ENCODE measurements at regions not wholly inside any gene's neighbourhood (a gene's known extent, or its start where the extent isn't known, plus 50 kb on each side); places are given as distances from the start of the nearest gene placed in this dataset.
"Not testable (repeated sequence)": the region's sequence is repeated elsewhere in the genome, so short reads cannot be mapped to it uniquely, and the experiment has no call there.

GRCh38 chr12:67091678-67092077 lies 177.5 kb upstream of the CAND1 start:
- Mint-ChIP-seq H3K36me3 (no peaks in the 10 kb centered on the region), H3K27ac (no peak overlapping the region), H3K4me1 (ENCODE audit: low read depth in 2 of 2) (no peaks in the 10 kb centered on the region), H3K9me3 (peaks cover 5% of the 10 kb centered on the region), H3K4me3 (no peak overlapping the region), H3K27me3 (peaks cover 20 to 46% of the 10 kb centered on the region in 2 donors)
- ATAC-seq = no peak
- no peak for DNase-seq (ENCODE audit: low spot score)

DNA sequence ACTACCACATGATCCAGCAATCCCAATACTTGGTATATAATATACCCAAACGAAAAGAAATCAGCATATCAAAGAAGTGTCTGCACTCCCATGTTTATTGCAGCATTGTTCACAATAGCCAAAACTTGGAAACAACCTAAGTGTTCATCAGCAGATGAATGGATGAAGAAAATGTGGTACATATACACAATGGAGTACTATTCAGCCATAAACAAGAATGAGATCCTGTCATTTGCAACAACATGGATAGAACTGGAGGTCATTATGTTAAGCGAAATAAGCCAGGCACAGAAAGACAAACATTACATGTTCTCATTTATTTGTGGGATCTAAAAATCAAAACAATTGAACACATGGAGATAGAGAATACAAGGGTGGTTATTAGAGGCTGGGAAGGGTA lies 176.2 kb upstream of the CAND1 start:
- H3K4me3 Mint-ChIP-seq; ATAC-seq; DNase-seq (ENCODE audit: low spot score); H3K36me3 Mint-ChIP-seq; H3K9me3 Mint-ChIP-seq; H3K4me1 Mint-ChIP-seq (ENCODE audit: low read depth in 2 of 2); H3K27ac Mint-ChIP-seq: not testable (repeated sequence)
- H3K27me3 Mint-ChIP-seq = peaks cover 20 to 46% of the 10 kb centered on the region in 2 donors

GRCh38 chr12:67096533-67097318 lies 172.4 kb upstream of the CAND1 start:
- Mint-ChIP-seq H3K4me3 (no peak overlapping the region), H3K27me3 (peaks cover 21% of the 10 kb centered on the region in 2 donors), H3K9me3 (peaks cover 5% of the 10 kb centered on the region), H3K27ac (no peak overlapping the region), H3K36me3 (no peaks in the 10 kb centered on the region), H3K4me1 (ENCODE audit: low read depth in 2 of 2) (no peaks in the 10 kb centered on the region)
- DNase-seq (ENCODE audit: low spot score) (no peak), ATAC-seq (no peak)

DNA sequence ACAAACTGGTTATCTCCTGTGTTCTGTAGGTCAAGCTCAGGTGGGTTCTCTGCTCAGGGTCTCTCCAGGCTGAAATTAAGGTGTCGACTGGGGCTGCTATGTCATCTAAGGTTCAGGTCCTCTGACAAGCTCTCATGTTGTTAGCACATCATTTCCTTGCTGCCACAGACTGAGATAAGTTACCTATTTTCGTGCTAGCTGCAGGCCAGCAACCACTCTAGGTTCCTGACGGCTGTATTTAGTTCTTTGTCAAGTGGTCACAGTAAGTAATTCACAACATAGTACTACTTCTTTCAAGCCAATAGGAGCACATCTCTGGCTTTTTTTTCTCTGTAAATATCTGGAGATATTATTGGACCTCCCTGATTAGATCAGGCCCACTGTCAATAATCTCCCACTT lies 169.3 kb upstream of the CAND1 start:
- peaks cover 19 to 24% of the 10 kb centered on the region in 2 donors for H3K27me3 Mint-ChIP-seq
- H3K4me3 Mint-ChIP-seq = no peak overlapping the region
- peaks cover 4% of the 10 kb centered on the region for H3K9me3 Mint-ChIP-seq
- ATAC-seq (no peak), DNase-seq (ENCODE audit: low spot score) (no peak)
- no peaks in the 10 kb centered on the region for H3K36me3 Mint-ChIP-seq
- no peak overlapping the region for H3K27ac Mint-ChIP-seq
- H3K4me1 Mint-ChIP-seq (ENCODE audit: low read depth in 2 of 2) = no peaks in the 10 kb centered on the region

GRCh38 chr12:67103521-67103920 lies 165.6 kb upstream of the CAND1 start:
- H3K27me3 Mint-ChIP-seq = peaks cover 26 to 37% of the 10 kb centered on the region in 2 donors
- peaks cover 15% of the 10 kb centered on the region for H3K36me3 Mint-ChIP-seq
- H3K4me1 Mint-ChIP-seq (ENCODE audit: low read depth in 2 of 2) = no peaks in the 10 kb centered on the region
- DNase-seq (ENCODE audit: low spot score) = no peak
- no peak overlapping the region for H3K27ac Mint-ChIP-seq
- H3K4me3 Mint-ChIP-seq = no peak overlapping the region
- peaks cover 23% of the 10 kb centered on the region for H3K9me3 Mint-ChIP-seq
- ATAC-seq = no peak

DNA sequence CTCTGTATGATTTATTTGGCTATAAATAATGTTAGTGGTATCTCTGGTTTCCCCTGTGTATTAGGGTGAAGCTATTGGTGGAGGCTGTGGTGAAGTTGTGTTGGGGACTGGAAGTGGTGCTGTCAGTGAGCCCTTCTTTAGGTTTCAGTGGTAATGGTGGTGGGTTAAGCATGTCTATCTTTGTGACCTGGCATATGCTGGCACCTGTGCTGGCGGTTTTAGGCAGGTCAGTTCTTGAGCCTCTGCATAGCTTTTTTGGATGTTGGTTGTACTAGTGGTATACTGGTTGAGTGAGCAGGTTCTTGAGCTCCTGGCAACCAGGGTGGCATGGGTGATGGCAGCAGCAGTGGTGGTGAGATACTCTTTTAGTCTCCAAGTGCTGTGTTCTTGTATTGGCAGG lies 161.9 kb upstream of the CAND1 start:
- Mint-ChIP-seq H3K4me1 (ENCODE audit: low read depth in 2 of 2) (no peaks in the 10 kb centered on the region), H3K27ac (no peak overlapping the region), H3K4me3 (no peak overlapping the region), H3K9me3 (peaks cover 23% of the 10 kb centered on the region), H3K36me3 (peaks cover 15% of the 10 kb centered on the region), H3K27me3 (peaks cover 19 to 43% of the 10 kb centered on the region in 2 donors)
- ATAC-seq (no peak), DNase-seq (ENCODE audit: low spot score) (no peak)

DNA sequence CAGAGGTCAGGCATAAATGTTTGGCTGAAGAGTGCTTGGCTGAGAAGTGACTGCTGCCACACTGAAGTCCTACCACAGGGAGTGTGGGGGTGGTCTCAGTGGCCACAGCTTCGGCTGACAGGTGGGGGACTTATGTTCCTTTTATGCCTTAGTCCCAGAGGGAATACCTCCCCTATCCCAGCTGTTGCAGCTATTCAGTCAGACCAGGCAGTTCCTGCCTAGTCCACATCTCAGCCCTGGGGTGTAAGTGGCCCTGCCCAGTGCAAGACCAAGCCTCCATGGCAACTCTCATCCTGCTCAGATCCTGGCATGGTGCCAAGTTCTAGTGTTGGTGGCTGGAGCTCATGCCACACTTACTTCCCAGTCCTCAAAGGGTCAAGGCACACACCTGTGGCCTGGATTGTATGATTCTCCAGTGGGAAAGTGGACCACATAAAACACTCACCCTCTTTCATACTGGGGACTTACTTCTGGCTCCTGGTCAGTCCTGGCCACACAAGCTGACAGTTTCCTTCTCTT lies 161.3 kb upstream of the CAND1 start:
- peaks cover 23% of the 10 kb centered on the region for H3K9me3 Mint-ChIP-seq
- H3K36me3 Mint-ChIP-seq = peaks cover 15% of the 10 kb centered on the region
- DNase-seq (ENCODE audit: low spot score) = no peak
- H3K27ac Mint-ChIP-seq = no peak overlapping the region
- no peak overlapping the region for H3K4me3 Mint-ChIP-seq
- no peak for ATAC-seq
- no peaks in the 10 kb centered on the region for H3K4me1 Mint-ChIP-seq (ENCODE audit: low read depth in 2 of 2)
- peaks cover 19 to 37% of the 10 kb centered on the region in 2 donors for H3K27me3 Mint-ChIP-seq

- not testable (repeated sequence) for H3K4me3 Mint-ChIP-seq; DNase-seq (ENCODE audit: low spot score); ATAC-seq; H3K4me1 Mint-ChIP-seq (ENCODE audit: low read depth in 2 of 2); H3K27ac Mint-ChIP-seq
- Mint-ChIP-seq H3K36me3 (peaks cover 15% of the 10 kb centered on the region), H3K27me3 (peaks cover 18 to 38% of the 10 kb centered on the region in 2 donors), H3K9me3 (peaks cover 19% of the 10 kb centered on the region)
Observed at GRCh38 chr12:67110345-67110744, 158.8 kb upstream of the CAND1 start.

- H3K27me3 Mint-ChIP-seq = peaks cover 16 to 38% of the 10 kb centered on the region in 2 donors
- H3K27ac Mint-ChIP-seq = no peak overlapping the region
Observed at GRCh38 chr12:67111182-67111581, 158.0 kb upstream of the CAND1 start.

GRCh38 chr12:67112586-67112985 lies 156.6 kb upstream of the CAND1 start:
- Mint-ChIP-seq H3K27me3 (peaks cover 10 to 30% of the 10 kb centered on the region in 2 donors), H3K27ac (no peak overlapping the region), H3K4me3 (no peak overlapping the region), H3K4me1 (ENCODE audit: low read depth in 2 of 2) (no peaks in the 10 kb centered on the region), H3K36me3 (no peaks in the 10 kb centered on the region), H3K9me3 (peaks cover 4% of the 10 kb centered on the region)
- DNase-seq (ENCODE audit: low spot score) (no peak), ATAC-seq (no peak)

More at GRCh38 chr12:67111182-67111581, 158.0 kb upstream of the CAND1 start:
- peaks cover 14% of the 10 kb centered on the region for H3K9me3 Mint-ChIP-seq
- no peak overlapping the region for H3K4me3 Mint-ChIP-seq
- ATAC-seq (no peak), DNase-seq (ENCODE audit: low spot score) (no peak)
- no peaks in the 10 kb centered on the region for H3K4me1 Mint-ChIP-seq (ENCODE audit: low read depth in 2 of 2)
- H3K36me3 Mint-ChIP-seq = peaks cover 12% of the 10 kb centered on the region

- Mint-ChIP-seq H3K27ac (no peak overlapping the region), H3K27me3 (peaks cover 20 to 33% of the 10 kb centered on the region in 2 donors), H3K4me3 (no peak overlapping the region)
Observed at GRCh38 chr12:67116134-67116533, 153.0 kb upstream of the CAND1 start.

GRCh38 chr12:67122584-67122983 lies 146.6 kb upstream of the CAND1 start:
- no peak overlapping the region for H3K4me3 Mint-ChIP-seq
- peaks cover 28 to 39% of the 10 kb centered on the region in 2 donors for H3K27me3 Mint-ChIP-seq
- DNase-seq (ENCODE audit: low spot score) = no peak

More at GRCh38 chr12:67116134-67116533, 153.0 kb upstream of the CAND1 start:
- no peak for DNase-seq (ENCODE audit: low spot score)
- no peak for ATAC-seq
- H3K4me1 Mint-ChIP-seq (ENCODE audit: low read depth in 2 of 2) = no peaks in the 10 kb centered on the region
- no peaks in the 10 kb centered on the region for H3K36me3 Mint-ChIP-seq
- H3K9me3 Mint-ChIP-seq = no peaks in the 10 kb centered on the region

GRCh38 chr12:67137256-67137655 lies 131.9 kb upstream of the CAND1 start:
- Mint-ChIP-seq H3K36me3 (no peaks in the 10 kb centered on the region), H3K27ac (no peak overlapping the region), H3K9me3 (no peaks in the 10 kb centered on the region), H3K27me3 (peaks cover 19% of the 10 kb centered on the region in 2 donors), H3K4me3 (no peak overlapping the region), H3K4me1 (ENCODE audit: low read depth in 2 of 2) (no peaks in the 10 kb centered on the region)
- ATAC-seq (no peak), DNase-seq (ENCODE audit: low spot score) (no peak)

More at GRCh38 chr12:67122584-67122983, 146.6 kb upstream of the CAND1 start:
- no peaks in the 10 kb centered on the region for H3K36me3 Mint-ChIP-seq
- no peak for ATAC-seq
- H3K27ac Mint-ChIP-seq = no peak overlapping the region
- no peaks in the 10 kb centered on the region for H3K4me1 Mint-ChIP-seq (ENCODE audit: low read depth in 2 of 2)
- H3K9me3 Mint-ChIP-seq = no peaks in the 10 kb centered on the region

GRCh38 chr12:67141296-67142018 lies 127.7 kb upstream of the CAND1 start:
- Mint-ChIP-seq H3K27ac (no peak overlapping the region), H3K27me3 (peaks cover 22 to 46% of the 10 kb centered on the region in 2 donors), H3K4me3 (no peak overlapping the region), H3K36me3 (peaks cover 5% of the 10 kb centered on the region), H3K4me1 (ENCODE audit: low read depth in 2 of 2) (no peaks in the 10 kb centered on the region), H3K9me3 (no peaks in the 10 kb centered on the region)
- ATAC-seq (no peak), DNase-seq (ENCODE audit: low spot score) (no peak)
